Mucosa of rectum (tissue), 2 donors: ENCODE measurements at regions not wholly inside any gene's neighbourhood (a gene's known extent, or its start where the extent isn't known, plus 50 kb on each side); places are given as distances from the start of the nearest gene placed in this dataset.

Experiments
- H3K27ac ChIP-seq, 2 donors: one replicate each; pipeline ENCODE4 v1.7.0; 2013; ENCODE audit warnings: inconsistent platforms in 2 of 2, low read depth in 2 of 2, low read length in 2 of 2
- H3K27me3 ChIP-seq, 2 donors: one replicate each; pipeline ENCODE4 v1.7.0; 2013; ENCODE audit warnings: low read length in 2 of 2; ENCODE audit not compliant: control insufficient read depth in 2 of 2, insufficient read depth in 2 of 2
- H3K36me3 ChIP-seq, 2 donors: one replicate each; pipeline ENCODE4 v1.7.0; 2013; ENCODE audit warnings: low read length in 2 of 2; ENCODE audit not compliant: control insufficient read depth in 2 of 2, insufficient read depth in 2 of 2
- H3K4me1 ChIP-seq, 2 donors: one replicate each; pipeline ENCODE4 v1.7.0; 2013; ENCODE audit warnings: low read length in 2 of 2, mild to moderate bottlenecking in 1 of 2; ENCODE audit not compliant: control insufficient read depth in 2 of 2, insufficient read depth in 2 of 2
- H3K4me3 ChIP-seq, 2 donors: one replicate each; pipeline ENCODE4 v1.7.0; 2013; ENCODE audit warnings: low read length in 2 of 2
- H3K9ac ChIP-seq, 2 donors: one replicate each; pipeline ENCODE4 v1.7.0; 2013; ENCODE audit warnings: low read length in 2 of 2, low read depth in 1 of 2, mild to moderate bottlenecking in 1 of 2
- H3K9me3 ChIP-seq, 2 donors: one replicate each; pipeline ENCODE4 v1.7.0; 2013; ENCODE audit warnings: low read length in 2 of 2; ENCODE audit not compliant: control insufficient read depth in 2 of 2
- donor health status: healthy.
- donor health status: Normal muscosa, but diverticular disease.

DNA sequence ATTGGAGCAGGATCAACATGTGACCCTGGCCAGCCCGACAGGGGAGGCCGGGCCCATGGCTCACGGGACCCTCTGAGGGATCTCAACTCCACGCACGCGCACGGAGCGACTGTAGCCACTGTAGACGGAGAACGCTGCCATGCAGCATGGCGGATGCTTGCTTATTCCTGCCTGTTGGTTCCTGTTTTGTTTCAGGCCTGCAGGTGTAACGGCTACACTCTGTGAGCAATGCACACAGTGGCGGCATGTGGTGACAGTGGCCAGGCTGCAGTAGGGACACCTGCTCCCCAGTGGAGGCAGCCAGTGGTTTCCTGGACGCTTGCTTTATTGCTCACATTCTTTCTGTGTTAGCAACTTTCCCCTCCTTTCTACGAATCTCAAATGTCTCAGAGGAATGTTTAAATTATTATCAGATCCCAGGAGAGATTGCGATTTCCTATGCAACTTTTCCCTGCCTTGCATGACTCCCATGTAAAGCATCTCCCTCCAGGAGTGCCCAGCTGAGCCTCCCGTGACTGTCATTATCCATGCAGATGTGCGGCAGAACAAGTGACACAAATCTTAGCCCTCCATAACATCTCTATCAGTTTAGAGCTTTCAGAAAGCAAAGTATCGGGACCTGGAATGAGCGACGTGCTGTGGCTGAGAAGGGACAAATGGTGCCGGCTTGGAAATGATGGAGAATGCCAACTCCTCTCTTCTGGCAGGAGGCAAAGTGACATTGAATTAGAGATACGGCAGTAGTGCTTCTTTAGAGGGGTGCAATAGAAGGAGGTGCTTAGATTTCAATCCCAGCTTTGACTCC, 209.7 kb downstream of the ASB1 start:
- Histone ChIP-seq H3K9me3 (no peaks in the 10 kb centered on the region), H3K4me3 (no peak overlapping the region), H3K27ac (no peak overlapping the region), H3K4me1 (no peaks in the 10 kb centered on the region), H3K36me3 (no peaks in the 10 kb centered on the region), H3K9ac (no peak overlapping the region), H3K27me3 (no peaks in the 10 kb centered on the region)

DNA sequence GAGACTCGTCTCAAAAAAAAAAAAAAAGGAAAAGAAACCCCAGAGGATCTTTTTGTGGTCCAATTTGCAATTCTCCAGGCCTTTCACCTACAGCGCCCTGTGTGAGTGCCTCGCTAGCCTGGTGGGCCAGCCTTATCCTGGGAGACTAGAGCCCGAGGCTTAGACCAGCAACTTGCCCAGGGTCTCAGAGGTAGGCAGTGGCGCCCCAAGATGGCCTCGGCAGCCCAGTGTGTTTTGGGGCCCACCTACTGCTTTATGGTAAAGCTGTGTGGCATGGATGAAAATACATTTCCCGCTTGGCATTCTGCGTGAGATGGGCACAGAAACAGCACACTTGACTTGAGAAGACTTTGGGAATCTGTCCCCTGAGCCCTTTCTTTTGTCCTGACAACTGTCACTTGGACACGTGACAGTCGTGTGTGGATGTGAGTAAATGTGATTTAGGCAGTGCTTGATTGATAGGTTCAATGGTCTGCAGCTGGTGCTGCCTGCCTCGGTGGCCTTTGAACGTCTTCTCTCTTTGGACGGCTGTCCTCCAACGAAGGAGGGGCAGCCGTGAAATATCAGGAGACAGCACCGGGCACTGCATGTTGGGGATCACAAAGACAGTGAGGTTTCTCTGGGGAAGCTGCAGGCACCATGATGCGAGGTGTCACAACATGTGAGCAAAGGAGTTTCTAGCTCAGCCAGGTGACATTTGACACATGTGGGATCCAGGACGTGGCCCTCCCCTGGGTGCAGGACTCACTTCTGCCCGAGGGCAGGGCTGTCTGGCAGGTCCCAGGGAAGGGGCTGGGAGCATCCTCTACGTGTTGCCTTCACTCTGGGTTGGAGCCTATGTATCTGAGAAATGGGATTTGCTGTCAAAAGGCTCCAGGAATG, 209.5 kb upstream of the TWIST2 start:
- Histone ChIP-seq H3K9ac (no peak overlapping the region), H3K27me3 (no peaks in the 10 kb centered on the region), H3K27ac (no peak overlapping the region), H3K36me3 (no peaks in the 10 kb centered on the region), H3K4me1 (no peaks in the 10 kb centered on the region), H3K4me3 (no peak overlapping the region), H3K9me3 (no peaks in the 10 kb centered on the region)

DNA sequence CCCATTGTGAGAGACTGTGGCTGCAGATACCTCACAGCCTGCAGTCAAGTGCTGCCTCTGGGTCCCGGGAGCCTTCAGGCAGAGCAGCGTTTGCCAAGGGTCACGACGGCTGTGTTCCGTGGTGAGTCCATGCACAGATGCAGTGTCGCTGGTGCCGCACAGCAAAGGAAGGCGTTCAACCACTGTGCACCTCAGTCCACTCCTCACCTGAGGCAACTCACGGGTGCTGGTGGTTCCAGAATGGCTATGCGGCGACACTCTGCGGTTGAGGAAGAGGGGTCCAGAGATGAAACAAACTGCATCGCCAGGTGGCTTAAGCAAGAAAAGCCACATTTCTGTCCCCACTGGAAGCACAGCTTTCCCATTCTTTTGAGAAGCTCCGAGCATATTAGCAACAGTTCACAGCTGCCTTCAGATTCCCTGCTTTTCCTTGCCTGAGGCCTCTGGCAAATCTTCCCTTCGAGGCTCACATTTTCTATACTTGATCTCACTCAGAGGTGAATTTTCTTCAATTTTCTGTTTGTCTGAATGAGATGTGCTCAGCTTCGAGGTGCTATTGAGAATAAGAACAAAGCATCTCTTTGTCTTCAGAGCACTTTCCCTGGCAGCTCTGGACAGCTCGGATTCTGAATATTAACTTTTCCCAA, 208.8 kb upstream of the TWIST2 start:
- no peak overlapping the region for H3K27ac ChIP-seq
- H3K9me3 ChIP-seq = no peaks in the 10 kb centered on the region
- H3K36me3 ChIP-seq = no peaks in the 10 kb centered on the region
- H3K4me1 ChIP-seq = no peaks in the 10 kb centered on the region
- H3K4me3 ChIP-seq = no peak overlapping the region
- H3K27me3 ChIP-seq = no peaks in the 10 kb centered on the region
- no peak overlapping the region for H3K9ac ChIP-seq

DNA sequence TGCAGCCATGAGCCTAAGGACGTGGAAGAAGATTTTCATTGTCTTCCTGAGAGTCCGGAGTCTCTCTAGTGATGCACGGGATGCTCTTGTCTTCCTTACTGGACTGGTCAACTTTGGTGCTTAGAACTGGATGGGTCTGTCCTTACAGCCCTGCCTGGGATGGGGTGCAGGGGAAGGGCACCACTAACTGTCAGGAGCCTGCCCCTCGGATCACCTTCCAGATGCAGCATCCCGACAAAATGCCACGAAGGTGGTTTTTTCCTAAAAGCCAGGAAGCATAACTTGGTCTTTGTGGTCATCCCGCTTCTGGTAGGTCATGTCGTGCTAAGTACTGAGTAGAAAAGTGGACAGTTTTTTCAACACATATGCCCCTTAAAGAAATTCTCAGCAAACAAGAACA, 207.4 kb upstream of the TWIST2 start:
- H3K4me1 ChIP-seq = no peaks in the 10 kb centered on the region
- no peaks in the 10 kb centered on the region for H3K9me3 ChIP-seq
- H3K4me3 ChIP-seq = no peak overlapping the region
- H3K27me3 ChIP-seq = no peaks in the 10 kb centered on the region
- H3K36me3 ChIP-seq = no peaks in the 10 kb centered on the region
- no peak overlapping the region for H3K27ac ChIP-seq
- no peak overlapping the region for H3K9ac ChIP-seq

DNA sequence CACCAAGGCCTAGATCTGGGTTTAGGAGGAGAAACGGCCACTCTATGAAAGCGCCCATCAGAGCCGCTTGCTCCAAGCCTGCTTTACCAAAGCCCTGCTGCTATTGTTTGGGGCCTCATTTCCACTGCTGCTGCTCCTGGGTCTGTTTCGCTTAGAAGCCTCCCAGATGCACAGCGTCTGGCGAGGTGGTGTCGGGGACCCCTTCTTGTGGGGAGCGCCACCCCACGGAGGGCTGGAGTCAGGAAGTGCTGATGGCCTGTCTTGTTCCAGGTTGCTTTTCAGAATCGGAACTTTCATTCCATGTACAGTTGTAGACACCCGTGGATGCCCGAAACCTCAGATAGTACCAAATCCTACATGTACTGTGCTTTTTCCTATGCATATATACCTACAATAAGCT, 204.9 kb upstream of the TWIST2 start:
- Histone ChIP-seq H3K27me3 (no peaks in the 10 kb centered on the region), H3K27ac (no peak overlapping the region), H3K4me1 (no peaks in the 10 kb centered on the region), H3K9me3 (no peaks in the 10 kb centered on the region), H3K4me3 (no peak overlapping the region), H3K9ac (no peak overlapping the region), H3K36me3 (no peaks in the 10 kb centered on the region)

DNA sequence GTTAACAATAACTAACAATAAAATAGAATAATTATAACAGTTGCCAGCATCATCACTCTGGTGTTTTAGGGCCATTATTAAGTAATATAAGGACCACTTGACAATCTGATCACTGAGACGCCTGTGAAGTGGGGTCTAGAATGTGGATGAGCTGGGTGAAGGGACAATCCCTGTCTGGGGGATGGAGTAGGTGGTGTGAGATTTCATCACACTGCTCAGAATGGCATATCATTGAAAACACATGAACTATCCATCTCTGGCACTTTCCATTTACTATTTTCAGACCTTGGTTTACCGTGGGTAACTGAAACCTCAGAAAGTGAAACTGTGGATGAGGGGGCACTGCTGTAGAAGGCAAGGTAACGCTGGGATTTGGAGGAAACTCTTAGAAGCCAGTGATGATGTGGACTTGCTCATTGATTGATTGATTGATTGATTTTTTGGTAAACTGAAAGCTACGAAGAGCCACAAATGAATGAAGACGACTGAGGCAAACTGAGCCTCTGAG, 204.4 kb upstream of the TWIST2 start:
- Histone ChIP-seq H3K36me3 (no peaks in the 10 kb centered on the region), H3K4me3 (no peak overlapping the region), H3K4me1 (no peaks in the 10 kb centered on the region), H3K27ac (no peak overlapping the region), H3K9me3 (no peaks in the 10 kb centered on the region), H3K9ac (no peak overlapping the region), H3K27me3 (no peaks in the 10 kb centered on the region)

DNA sequence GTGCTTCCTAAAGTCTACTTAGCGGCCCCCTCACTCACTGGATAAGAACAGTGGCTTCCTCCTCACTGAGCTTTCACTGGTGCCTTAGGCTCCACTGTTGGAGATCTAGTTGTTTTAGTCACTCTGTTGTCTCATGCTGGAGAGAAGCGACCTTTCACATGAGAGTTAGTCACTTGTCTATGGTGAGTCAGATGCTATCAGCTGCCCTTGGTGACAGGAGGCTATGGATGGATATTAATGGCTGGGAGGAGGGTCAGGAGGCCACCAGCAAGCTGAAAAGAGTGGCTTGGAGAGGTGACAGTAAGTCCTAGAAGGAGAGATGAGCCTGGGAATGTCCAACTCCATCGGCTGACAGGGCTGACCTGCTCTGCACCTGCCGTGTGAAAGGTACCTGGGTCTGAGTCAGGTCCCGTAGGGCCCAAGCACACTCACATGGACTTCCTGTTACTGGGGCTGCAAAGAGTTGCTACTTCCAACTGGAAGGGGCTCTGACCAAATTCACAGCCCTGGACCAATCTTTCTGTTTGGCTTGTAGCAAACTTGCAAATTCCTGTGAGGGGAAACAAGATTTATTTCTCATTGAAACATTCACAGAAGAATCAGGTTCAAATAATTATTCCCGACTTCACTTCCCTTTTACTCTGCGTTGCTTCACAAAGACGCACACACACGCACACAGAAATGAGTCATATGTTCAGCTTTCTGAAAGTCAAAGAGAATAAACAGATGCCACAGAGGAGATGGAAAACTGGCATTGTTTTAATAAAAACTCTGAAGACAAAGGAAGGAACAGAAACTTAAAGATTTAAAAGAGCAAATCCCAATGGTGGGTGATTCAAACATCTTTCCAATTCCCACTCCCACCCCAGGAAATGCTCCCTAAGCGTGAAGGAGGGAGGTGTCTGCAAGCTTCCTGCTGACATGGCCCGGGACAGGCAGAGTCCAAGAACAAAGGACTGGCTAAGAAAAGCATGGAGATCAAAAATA, 203.5 kb upstream of the TWIST2 start:
- no peak overlapping the region for H3K4me3 ChIP-seq
- no peak overlapping the region for H3K27ac ChIP-seq
- H3K9ac ChIP-seq = no peak overlapping the region
- H3K36me3 ChIP-seq = no peaks in the 10 kb centered on the region
- H3K27me3 ChIP-seq = no peaks in the 10 kb centered on the region
- no peaks in the 10 kb centered on the region for H3K9me3 ChIP-seq
- no peaks in the 10 kb centered on the region for H3K4me1 ChIP-seq

DNA sequence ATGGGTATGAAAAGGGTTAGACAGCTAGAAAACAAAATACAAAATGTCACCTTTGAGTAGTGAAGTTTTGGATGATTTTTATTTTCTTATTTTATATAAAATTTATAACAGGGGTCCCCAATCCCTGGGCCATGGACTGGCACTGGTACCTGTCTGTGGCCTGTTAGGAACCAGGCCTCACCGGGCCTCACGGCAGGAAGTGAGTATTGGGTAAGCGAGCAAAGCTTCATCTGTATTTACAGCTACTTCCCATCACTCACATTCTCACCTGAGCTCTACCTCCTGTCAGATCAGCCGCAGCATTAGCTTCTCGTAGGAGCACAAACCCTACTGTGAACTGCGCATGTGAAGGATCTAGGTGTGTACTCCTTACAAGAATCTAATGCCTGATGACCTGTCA, 202.8 kb upstream of the TWIST2 start:
- Histone ChIP-seq H3K27ac (no peak overlapping the region), H3K9ac (no peak overlapping the region), H3K27me3 (no peaks in the 10 kb centered on the region), H3K36me3 (no peaks in the 10 kb centered on the region), H3K9me3 (no peaks in the 10 kb centered on the region), H3K4me3 (no peak overlapping the region), H3K4me1 (no peaks in the 10 kb centered on the region)

DNA sequence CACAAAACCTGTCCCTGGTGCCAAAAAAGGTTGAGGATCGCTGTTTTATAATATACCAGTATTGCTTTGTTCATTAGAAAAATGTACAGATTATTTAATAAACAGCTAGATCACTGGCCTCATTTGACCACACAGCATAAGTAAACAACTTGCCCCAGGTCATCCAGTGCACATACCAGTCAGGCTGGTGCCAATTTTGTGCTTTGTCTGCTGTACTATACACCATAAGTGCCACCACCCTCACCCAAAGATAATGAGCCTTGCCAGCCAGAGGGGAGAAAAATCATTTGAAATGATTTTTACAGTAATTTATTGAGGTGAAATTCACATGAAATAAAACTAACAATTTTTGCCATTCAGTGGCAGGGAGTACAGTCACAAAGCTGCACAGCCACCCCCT, 202.2 kb upstream of the TWIST2 start:
- H3K9me3 ChIP-seq = no peaks in the 10 kb centered on the region
- no peak overlapping the region for H3K27ac ChIP-seq
- no peaks in the 10 kb centered on the region for H3K36me3 ChIP-seq
- H3K4me3 ChIP-seq = no peak overlapping the region
- H3K9ac ChIP-seq = no peak overlapping the region
- H3K27me3 ChIP-seq = no peaks in the 10 kb centered on the region
- H3K4me1 ChIP-seq = no peaks in the 10 kb centered on the region
